DMS114 treated with DMSO at 0.1 percent for 48 hours (cell line): ENCODE measurements at regions not wholly inside any gene's neighbourhood (a gene's known extent, or its start where the extent isn't known, plus 50 kb on each side); places are given as distances from the start of the nearest gene placed in this dataset.
"Not testable (repeated sequence)": the region's sequence is repeated elsewhere in the genome, so short reads cannot be mapped to it uniquely, and the experiment has no call there.

Experiments
- DNase-seq: peaks from one replicate; lab custom pipeline; 2025; ENCODE audit not compliant: unreplicated experiment; lab: John Stamatoyannopoulos, UW

GRCh38 chr1:99441299-99442095, 177.2 kb downstream of the PLPPR4 start:
- DNase-seq = no peak

- not testable (repeated sequence) for DNase-seq
These were observed 180.1 kb downstream of the PLPPR4 start for GRCh38 chr1:99444211-99444927.

GRCh38 chr1:99445071-99445470, 180.8 kb downstream of the PLPPR4 start:
- no peak for DNase-seq

GRCh38 chr1:99445486-99445885, 181.2 kb downstream of the PLPPR4 start:
- no peak for DNase-seq

- DNase-seq = no peak
These were observed 183.4 kb downstream of the PLPPR4 start for GRCh38 chr1:99447721-99448120.

- no peak for DNase-seq
These were observed 190.2 kb upstream of the PALMD start for GRCh38 chr1:99455760-99456159.

- no peak for DNase-seq
These were observed 189.4 kb upstream of the PALMD start for GRCh38 chr1:99456536-99456935.

GRCh38 chr1:99457381-99458165, 188.3 kb upstream of the PALMD start:
- no peak for DNase-seq

- no peak for DNase-seq
These were observed 184.4 kb upstream of the PALMD start for GRCh38 chr1:99461499-99461898.

- DNase-seq = no peak
These were observed 181.2 kb upstream of the PALMD start for GRCh38 chr1:99464738-99465137.

- no peak for DNase-seq
These were observed 180.6 kb upstream of the PALMD start for GRCh38 chr1:99465176-99465900.

GRCh38 chr1:99467645-99468044, 178.3 kb upstream of the PALMD start:
- DNase-seq = no peak

- DNase-seq = no peak
These were observed 176.4 kb upstream of the PALMD start for GRCh38 chr1:99469550-99469971.

GRCh38 chr1:99472893-99473292, 173.0 kb upstream of the PALMD start:
- DNase-seq = no peak

GRCh38 chr1:99474350-99474893, 171.5 kb upstream of the PALMD start:
- no peak for DNase-seq

GRCh38 chr1:99476058-99476457, 169.9 kb upstream of the PALMD start:
- no peak for DNase-seq

- peak; percentile 31 for DNase-seq
These were observed 164.4 kb upstream of the PALMD start for GRCh38 chr1:99481391-99481996.

- DNase-seq = no peak
These were observed 163.6 kb upstream of the PALMD start for GRCh38 chr1:99482286-99482685.

- no peak for DNase-seq
These were observed 163.2 kb upstream of the PALMD start for GRCh38 chr1:99482750-99483149.

GRCh38 chr1:99490031-99490430, 155.9 kb upstream of the PALMD start:
- DNase-seq = no peak
